ENCODE measurements at regions not wholly inside any gene's neighbourhood (a gene's known extent, or its start where the extent isn't known, plus 50 kb on each side); places are given as distances from the start of the nearest gene placed in this dataset.
A peak's percentile ranks its signal among the peaks of the same experiment; 100 is the strongest.

DNA sequence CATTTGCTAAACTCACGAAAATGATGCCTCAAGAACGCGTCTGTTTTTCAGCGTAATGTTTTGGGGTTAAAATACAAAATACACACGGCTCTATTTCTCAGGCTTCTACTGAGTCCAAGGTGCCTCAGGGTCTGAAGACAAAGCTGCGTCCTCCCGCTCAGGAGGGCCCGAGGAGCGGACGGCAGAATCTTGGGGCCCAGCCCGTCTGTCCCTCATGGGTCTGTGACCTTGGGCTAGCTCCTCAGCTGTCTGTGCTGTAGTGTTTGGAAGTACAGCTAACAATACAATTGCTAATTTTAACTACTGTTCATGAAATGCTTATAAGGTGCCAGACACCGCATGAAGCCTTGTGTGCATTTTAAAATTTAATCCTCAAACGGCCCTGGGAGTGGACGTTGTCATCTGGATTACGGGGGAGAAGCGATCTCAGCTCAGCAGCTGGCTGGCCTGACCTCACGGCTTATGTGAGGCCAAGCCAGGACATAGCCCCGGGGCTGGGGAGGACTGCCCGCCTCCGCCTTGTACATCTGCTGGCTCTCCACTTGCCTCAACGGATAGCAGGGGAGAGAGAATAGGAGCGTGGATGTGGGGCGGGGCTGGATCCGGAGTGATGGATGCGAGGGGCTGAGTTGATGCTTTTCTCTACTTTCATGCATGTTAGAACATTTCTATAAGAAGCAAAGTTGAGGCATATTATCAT is 357.4 kb downstream of the GLRX3 start:
- no peaks in the 10 kb centered on the region for H3K27me3 ChIP-seq (replicated peaks in 1 of 7)
- WGBS, 5 donors, result 69 to 85% (median 79%) methylated on average over 25 of the region's 25 CpGs
- no peak overlapping the region for H3K4me3 ChIP-seq
- peak; percentile 47 for DNase-seq
- H3K27ac ChIP-seq, result no peak overlapping the region
- peaks cover 0 to 5% (median 0%) of the 10 kb centered on the region in 8 donors for H3K9me3 ChIP-seq
- H3K36me3 ChIP-seq, result no peaks in the 10 kb centered on the region
- H3K4me1 ChIP-seq, result no peaks in the 10 kb centered on the region
- no peak for TF ChIP-seq POLR2A (IDR thresholded peaks at IDR 0.05)
- no peak for TF ChIP-seq POLR2AphosphoS5 (IDR thresholded peaks at IDR 0.05)
- TF ChIP-seq, protein P1, sequence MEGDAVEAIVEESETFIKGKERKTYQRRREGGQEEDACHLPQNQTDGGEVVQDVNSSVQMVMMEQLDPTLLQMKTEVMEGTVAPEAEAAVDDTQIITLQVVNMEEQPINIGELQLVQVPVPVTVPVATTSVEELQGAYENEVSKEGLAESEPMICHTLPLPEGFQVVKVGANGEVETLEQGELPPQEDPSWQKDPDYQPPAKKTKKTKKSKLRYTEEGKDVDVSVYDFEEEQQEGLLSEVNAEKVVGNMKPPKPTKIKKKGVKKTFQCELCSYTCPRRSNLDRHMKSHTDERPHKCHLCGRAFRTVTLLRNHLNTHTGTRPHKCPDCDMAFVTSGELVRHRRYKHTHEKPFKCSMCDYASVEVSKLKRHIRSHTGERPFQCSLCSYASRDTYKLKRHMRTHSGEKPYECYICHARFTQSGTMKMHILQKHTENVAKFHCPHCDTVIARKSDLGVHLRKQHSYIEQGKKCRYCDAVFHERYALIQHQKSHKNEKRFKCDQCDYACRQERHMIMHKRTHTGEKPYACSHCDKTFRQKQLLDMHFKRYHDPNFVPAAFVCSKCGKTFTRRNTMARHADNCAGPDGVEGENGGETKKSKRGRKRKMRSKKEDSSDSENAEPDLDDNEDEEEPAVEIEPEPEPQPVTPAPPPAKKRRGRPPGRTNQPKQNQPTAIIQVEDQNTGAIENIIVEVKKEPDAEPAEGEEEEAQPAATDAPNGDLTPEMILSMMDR (IDR thresholded peaks at IDR 0.05 in 8 of 11, conservative IDR thresholded peaks at IDR 0.05 in 3 of 11), result no peak
- intact Hi-C loops (cut with DNase I; ENCODE audit: low total_unique reads), result no loop called here

DNA sequence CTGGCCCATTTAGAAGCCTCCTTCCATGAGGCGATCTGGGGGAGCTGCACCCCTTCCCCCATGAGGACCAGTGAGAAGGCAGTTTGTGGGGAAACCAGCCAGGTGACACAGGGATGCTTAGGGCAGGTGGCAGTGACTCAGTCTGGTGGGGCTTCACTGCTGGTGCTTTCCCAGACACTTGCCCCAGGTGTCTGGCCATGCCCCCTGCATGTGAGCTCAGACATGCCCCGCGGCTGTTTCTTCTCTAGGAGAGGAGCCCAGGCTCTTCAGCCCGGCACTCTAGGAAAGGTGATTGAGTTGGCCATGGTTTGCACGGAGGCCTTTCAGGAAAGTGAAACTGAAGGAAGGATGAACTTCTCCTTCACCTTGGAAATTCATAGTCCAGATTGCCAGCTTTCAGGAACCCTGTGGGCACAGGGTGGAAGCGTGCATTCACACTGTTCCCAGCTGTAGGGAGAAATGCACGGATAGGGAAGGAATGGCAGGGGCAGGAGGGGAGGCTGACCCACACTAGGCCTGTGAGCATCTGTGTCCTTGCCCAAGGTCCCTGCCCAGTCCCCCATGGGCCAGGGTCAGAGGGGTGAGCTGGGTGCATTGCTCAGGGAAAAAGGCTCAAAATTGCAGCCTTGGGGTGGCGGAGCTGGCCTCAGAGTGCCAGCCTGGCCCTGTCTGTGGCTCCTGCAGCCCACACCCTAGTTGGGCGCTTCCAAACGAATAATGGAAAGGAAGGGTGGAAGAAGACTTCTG is 359.1 kb downstream of the GLRX3 start:
- 82 to 87% (median 86%) methylated on average over 10 of the region's 10 CpGs for WGBS, 5 donors
- peak; percentile 54 for DNase-seq
- TF ChIP-seq, protein P1 (IDR thresholded peaks at IDR 0.05 in 8 of 11, conservative IDR thresholded peaks at IDR 0.05 in 3 of 11), result no peak
- TF ChIP-seq POLR2AphosphoS5 (IDR thresholded peaks at IDR 0.05), result no peak
- TF ChIP-seq POLR2A (IDR thresholded peaks at IDR 0.05), result no peak
- Histone ChIP-seq H3K4me1 (no peaks in the 10 kb centered on the region), H3K36me3 (no peaks in the 10 kb centered on the region), H3K9me3 (peaks cover 0 to 5% (median 0%) of the 10 kb centered on the region in 8 donors), H3K4me3 (no peak overlapping the region), H3K27me3 (replicated peaks in 1 of 7) (no peaks in the 10 kb centered on the region), H3K27ac (no peak overlapping the region)
- intact Hi-C loops (cut with DNase I; ENCODE audit: low total_unique reads), result no loop called here

DNA sequence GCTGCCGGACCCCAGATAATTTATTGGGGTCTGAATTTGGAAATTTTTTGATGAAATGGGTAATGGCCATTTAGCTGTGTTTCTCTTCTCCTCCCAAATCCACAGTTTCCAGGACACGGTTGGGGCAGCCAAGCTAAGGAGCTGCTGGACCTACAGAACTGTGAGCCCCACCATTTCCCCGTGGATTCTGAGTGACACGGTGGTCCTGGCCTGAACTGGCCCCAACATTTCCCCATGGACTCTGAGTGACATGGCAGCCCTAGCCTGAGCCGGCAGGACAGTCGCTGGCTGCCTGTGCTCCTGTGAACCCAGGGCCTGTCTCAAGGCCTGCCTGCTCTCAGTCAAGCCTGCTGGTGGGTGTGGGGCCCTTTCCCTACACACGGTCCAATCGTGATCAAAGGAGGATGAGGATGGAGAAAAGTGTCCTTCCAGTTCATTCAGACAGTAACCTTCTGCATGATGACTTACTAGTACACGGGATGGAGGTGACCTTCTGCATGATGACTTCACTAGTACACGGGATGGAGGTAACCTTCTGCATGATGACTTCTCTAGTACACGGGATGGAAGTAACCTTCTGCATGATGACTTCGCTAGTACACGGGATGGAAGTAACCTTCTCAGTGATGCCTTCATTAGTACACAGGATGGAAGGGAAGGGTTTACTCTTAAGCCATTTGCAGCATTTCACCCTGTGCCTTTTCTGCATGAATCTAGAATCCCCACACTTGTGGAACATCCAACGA is 359.9 kb downstream of the GLRX3 start:
- peak; percentile 47 for DNase-seq
- H3K9me3 ChIP-seq, result peaks cover 0 to 5% (median 0%) of the 10 kb centered on the region in 8 donors
- no peaks in the 10 kb centered on the region for H3K4me1 ChIP-seq
- H3K27ac ChIP-seq, result no peak overlapping the region
- TF ChIP-seq POLR2AphosphoS5 (IDR thresholded peaks at IDR 0.05), result no peak
- no peak for TF ChIP-seq POLR2A (IDR thresholded peaks at IDR 0.05)
- TF ChIP-seq, protein P1 (IDR thresholded peaks at IDR 0.05 in 8 of 11, conservative IDR thresholded peaks at IDR 0.05 in 3 of 11), result no peak
- intact Hi-C loops (cut with DNase I; ENCODE audit: low total_unique reads), result no loop called here
- H3K36me3 ChIP-seq, result no peaks in the 10 kb centered on the region
- 77 to 87% (median 81%) methylated on average over 10 to 14 of the region's 14 CpGs for WGBS, 5 donors
- H3K27me3 ChIP-seq (replicated peaks in 1 of 7), result no peaks in the 10 kb centered on the region
- no peak overlapping the region for H3K4me3 ChIP-seq
